Progenitor cell of endocrine pancreas (in vitro differentiated cells): ENCODE measurements at regions not wholly inside any gene's neighbourhood (a gene's known extent, or its start where the extent isn't known, plus 50 kb on each side); places are given as distances from the start of the nearest gene placed in this dataset.

Source experiments
- DNase-seq: peaks from one replicate; pipeline ENCODE4 v3.0.0; 2021; ENCODE audit warnings: low spot score; ENCODE audit not compliant: unreplicated experiment
- H3K27ac Mint-ChIP-seq: 2 replicates; pipeline ENCODE4 v1.8.0; 2021; ENCODE audit warnings: mild to moderate bottlenecking, moderate library complexity, mixed read lengths
- H3K27me3 Mint-ChIP-seq: 2 replicates; pipeline ENCODE4 v1.8.0; 2021; ENCODE audit warnings: mixed read lengths
- H3K36me3 Mint-ChIP-seq: 2 replicates; pipeline ENCODE4 v1.8.0; 2022; ENCODE audit warnings: mixed read lengths; ENCODE audit not compliant: insufficient read depth
- H3K4me1 Mint-ChIP-seq: 2 replicates; pipeline ENCODE4 v1.8.0; 2021; ENCODE audit warnings: low read depth, mixed read lengths
- H3K4me3 Mint-ChIP-seq: 2 replicates; pipeline ENCODE4 v1.8.0; 2021; ENCODE audit warnings: low read depth, mild to moderate bottlenecking, moderate library complexity, mixed read lengths
- H3K9me3 Mint-ChIP-seq: 2 replicates; pipeline ENCODE4 v1.8.0; 2021; ENCODE audit warnings: low read depth, mixed read lengths
- TF ChIP-seq, protein P1 (sequence below): fragments of 200-600 bp; sonication (generic); IDR thresholded peaks from one replicate; pipeline ENCODE4 v1.5.0; 2021; ENCODE audit warnings: antibody characterized with exemption, mild to moderate bottlenecking; ENCODE audit not compliant: unreplicated experiment

DNA sequence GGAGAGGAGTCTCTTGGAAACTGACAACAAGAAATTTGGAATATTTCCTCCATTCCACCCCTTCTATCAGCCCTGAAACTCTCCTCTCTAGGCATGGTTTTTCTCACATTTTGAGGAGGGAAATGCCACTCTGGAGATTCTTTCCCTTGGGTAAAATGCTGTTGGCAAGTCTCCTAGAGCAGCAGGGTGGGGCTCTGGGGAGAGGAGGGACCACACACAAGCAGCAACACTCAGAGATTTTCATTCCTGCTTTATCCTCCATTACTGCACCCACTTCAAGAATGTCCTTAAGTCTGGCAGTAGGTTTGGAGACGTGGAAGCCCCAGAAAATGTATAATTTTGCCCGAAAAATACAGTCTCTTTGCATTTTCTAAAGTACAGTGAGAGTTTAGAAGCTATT lies 130.8 kb upstream of the FLRT2 start:
- peaks cover 3% of the 10 kb centered on the region for H3K9me3 Mint-ChIP-seq
- H3K4me1 Mint-ChIP-seq = peaks cover 36% of the 10 kb centered on the region
- TF ChIP-seq, protein P1, sequence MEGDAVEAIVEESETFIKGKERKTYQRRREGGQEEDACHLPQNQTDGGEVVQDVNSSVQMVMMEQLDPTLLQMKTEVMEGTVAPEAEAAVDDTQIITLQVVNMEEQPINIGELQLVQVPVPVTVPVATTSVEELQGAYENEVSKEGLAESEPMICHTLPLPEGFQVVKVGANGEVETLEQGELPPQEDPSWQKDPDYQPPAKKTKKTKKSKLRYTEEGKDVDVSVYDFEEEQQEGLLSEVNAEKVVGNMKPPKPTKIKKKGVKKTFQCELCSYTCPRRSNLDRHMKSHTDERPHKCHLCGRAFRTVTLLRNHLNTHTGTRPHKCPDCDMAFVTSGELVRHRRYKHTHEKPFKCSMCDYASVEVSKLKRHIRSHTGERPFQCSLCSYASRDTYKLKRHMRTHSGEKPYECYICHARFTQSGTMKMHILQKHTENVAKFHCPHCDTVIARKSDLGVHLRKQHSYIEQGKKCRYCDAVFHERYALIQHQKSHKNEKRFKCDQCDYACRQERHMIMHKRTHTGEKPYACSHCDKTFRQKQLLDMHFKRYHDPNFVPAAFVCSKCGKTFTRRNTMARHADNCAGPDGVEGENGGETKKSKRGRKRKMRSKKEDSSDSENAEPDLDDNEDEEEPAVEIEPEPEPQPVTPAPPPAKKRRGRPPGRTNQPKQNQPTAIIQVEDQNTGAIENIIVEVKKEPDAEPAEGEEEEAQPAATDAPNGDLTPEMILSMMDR = no peak
- no peaks in the 10 kb centered on the region for H3K27me3 Mint-ChIP-seq
- no peak overlapping the region for H3K4me3 Mint-ChIP-seq
- H3K27ac Mint-ChIP-seq = no peak overlapping the region
- no peak for DNase-seq
- H3K36me3 Mint-ChIP-seq = no peaks in the 10 kb centered on the region

- Mint-ChIP-seq H3K4me1 (peaks cover 45% of the 10 kb centered on the region), H3K27ac (no peak overlapping the region), H3K27me3 (no peaks in the 10 kb centered on the region), H3K4me3 (no peak overlapping the region), H3K9me3 (peaks cover 3% of the 10 kb centered on the region), H3K36me3 (no peaks in the 10 kb centered on the region)
- TF ChIP-seq, protein P1 = no peak
- no peak for DNase-seq
Measured at GRCh38 chr14:85400678-85401077, 129.3 kb upstream of the FLRT2 start.

DNA sequence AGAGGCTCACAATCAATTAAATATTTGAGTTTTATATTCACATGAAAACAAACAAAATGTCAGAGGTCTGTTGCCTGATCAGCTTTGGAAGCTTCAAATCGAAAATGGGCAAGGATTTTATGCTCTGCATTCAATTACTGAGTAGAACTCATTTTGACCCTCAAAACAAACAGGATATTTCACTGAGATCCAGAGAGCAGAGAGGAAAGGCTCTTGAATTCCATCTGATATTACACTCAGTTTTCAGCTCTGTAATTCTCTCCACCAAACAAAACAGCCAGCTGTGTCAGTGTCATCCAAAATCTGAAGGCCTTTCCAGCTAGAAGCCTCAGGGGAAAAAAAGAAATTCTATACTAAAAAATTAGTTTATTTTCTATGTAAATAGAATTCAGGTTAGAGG lies 128.6 kb upstream of the FLRT2 start:
- Mint-ChIP-seq H3K9me3 (no peaks in the 10 kb centered on the region), H3K36me3 (no peaks in the 10 kb centered on the region), H3K27me3 (no peaks in the 10 kb centered on the region), H3K27ac (peak overlapping the region; percentile 10), H3K4me1 (peaks cover 46% of the 10 kb centered on the region), H3K4me3 (no peak overlapping the region)
- no peak for DNase-seq
- TF ChIP-seq, protein P1 = no peak

DNA sequence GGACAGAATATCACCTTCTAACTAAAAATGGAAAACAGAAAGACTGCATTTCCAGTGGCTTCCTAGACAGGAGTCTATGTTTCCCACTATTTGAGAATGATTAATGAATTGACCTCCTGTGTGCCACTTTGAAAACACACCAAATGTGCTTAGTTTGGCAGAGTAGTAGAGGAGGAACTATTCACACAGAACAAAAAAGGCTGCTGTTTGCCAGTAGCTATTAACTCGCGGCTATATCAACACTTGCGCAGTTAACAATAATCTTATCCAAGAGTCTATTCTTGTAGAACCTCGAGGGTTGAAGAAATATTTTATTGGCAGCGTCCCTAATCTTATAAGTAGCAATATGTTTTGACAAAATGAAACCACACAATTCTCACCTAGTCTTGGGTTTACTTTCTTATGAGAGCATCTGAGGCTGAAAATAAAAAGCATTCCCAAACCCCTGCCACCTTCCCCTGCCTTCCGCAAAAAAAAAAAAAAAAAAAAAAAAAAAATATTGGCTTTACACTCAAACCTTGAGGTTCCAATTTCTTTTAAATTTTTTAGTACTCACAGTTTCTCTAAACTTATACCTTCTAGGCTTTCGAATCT lies 127.3 kb upstream of the FLRT2 start:
- H3K27me3 Mint-ChIP-seq = no peaks in the 10 kb centered on the region
- H3K9me3 Mint-ChIP-seq = no peaks in the 10 kb centered on the region
- peak overlapping the region; percentile 11 for H3K27ac Mint-ChIP-seq
- H3K4me1 Mint-ChIP-seq = peaks cover 48% of the 10 kb centered on the region
- H3K36me3 Mint-ChIP-seq = no peaks in the 10 kb centered on the region
- H3K4me3 Mint-ChIP-seq = no peak overlapping the region
- TF ChIP-seq, protein P1 = no peak
- no peak for DNase-seq

DNA sequence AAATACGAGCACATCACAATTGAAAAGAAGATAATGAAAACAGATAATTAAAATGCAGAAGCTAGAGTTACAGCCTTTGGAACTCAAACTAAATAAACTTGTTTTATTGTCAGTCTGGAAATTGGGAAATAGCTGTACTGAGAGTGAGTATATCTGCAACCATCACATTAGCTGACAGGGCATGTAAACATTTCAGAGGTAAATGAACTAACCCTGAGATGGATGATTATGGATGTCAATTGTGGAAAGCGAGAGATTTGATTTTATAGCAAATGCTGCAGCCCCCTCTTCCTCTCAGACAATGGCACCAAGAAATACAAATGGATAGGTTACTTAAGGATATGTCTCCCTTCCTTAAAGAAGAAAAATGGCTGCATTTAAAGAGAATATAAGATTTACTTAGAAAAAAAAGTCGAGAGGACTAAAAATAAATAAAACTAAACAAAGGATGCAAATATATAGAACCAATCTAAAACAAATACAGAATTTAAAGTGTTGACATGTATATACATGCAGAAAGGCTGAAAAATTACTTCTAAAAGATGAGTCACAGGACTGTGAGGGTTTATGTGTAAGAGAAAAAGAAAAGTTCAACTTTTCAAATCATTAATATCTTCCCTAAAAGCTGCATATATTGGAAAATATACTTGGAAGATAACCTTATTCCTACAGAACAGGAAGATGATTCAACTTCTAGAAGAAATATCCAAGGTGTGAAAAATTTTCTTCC lies 120.3 kb upstream of the FLRT2 start:
- H3K36me3 Mint-ChIP-seq = no peaks in the 10 kb centered on the region
- DNase-seq = no peak
- no peak overlapping the region for H3K4me3 Mint-ChIP-seq
- peaks cover 24% of the 10 kb centered on the region for H3K4me1 Mint-ChIP-seq
- H3K27ac Mint-ChIP-seq = no peak overlapping the region
- no peaks in the 10 kb centered on the region for H3K9me3 Mint-ChIP-seq
- H3K27me3 Mint-ChIP-seq = no peaks in the 10 kb centered on the region
- TF ChIP-seq, protein P1 = no peak
